ENCODE measurements at regions not wholly inside any gene's neighbourhood (a gene's known extent, or its start where the extent isn't known, plus 50 kb on each side); places are given as distances from the start of the nearest gene placed in this dataset.

DNA sequence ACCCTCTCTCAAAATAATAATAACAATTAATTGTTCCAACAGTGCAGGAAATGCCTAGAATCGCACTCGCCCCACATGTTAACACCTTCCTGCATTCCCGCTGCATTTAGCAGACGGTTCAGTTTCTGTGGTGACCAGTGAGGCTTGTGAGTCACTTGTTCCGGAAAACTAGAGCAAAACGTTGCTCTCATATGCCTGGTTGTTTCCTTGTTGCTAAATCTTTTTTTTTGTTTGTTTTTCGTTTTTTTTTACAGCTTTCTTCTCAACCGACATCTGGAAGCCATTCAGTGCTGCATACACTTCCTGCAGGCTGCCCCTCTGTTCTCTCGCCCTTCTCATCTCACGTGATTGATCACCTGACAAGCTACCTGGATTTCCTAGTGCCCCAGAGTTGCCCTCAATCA lies 56.9 kb upstream of the TMPRSS2 start:
- Mint-ChIP-seq H3K27ac (peak overlapping the region; percentile 27), H3K4me1 (ENCODE audit: unreplicated experiment) (peaks cover 11% of the 10 kb centered on the region)

DNA sequence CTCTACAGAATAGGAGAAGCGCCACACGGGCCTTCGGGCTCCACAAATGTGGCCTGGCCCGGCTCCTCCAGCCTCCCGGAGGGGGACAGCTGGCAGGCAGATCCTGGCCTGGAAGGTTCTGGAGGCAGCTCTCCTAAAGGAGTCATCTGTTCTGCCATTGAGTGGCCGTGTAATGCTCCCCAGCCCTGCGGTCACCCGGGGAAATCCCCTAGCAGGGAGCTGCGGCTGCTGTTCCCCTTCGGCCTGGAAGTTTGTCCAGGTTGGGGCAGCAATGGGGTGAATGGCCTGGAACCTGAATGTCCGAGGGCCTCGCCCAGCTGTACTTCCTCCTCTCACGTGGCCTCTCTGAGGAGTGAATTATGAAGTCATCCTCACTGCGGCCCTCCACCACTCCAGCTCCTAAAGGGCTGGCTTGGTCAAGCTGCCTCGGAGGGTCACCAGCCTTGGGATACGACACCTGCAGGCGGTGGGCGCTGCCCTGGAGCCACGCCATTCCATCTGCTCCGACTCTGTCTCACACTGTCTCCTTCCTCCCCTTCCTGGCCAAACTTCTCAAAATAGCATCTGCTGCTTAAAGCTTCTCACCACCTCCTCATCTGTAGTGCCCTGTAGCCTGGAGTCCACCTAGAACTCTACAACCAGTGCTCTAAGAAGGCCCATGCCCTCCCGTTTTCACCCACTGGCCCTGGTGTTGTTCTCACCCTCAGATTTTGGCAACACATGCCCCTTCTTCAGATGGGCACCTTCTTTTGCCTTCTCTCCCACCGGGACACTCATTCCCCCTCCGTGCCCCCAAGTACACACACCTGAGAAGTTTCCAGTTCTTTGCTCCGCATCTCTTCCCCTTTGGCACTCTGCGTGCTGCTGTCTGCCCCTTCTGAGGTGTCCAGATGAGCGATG lies 54.4 kb upstream of the TMPRSS2 start:
- Mint-ChIP-seq H3K4me3 (no peak overlapping the region), H3K36me3 (no peaks in the 10 kb centered on the region), H3K9me3 (no peaks in the 10 kb centered on the region), H3K27me3 (no peaks in the 10 kb centered on the region), H3K4me1 (ENCODE audit: unreplicated experiment) (peaks cover 23% of the 10 kb centered on the region), H3K27ac (no peak overlapping the region)
- DNase-seq (ENCODE audit: extremely low spot score, unreplicated experiment), result no peak
- TF ChIP-seq, protein P1, sequence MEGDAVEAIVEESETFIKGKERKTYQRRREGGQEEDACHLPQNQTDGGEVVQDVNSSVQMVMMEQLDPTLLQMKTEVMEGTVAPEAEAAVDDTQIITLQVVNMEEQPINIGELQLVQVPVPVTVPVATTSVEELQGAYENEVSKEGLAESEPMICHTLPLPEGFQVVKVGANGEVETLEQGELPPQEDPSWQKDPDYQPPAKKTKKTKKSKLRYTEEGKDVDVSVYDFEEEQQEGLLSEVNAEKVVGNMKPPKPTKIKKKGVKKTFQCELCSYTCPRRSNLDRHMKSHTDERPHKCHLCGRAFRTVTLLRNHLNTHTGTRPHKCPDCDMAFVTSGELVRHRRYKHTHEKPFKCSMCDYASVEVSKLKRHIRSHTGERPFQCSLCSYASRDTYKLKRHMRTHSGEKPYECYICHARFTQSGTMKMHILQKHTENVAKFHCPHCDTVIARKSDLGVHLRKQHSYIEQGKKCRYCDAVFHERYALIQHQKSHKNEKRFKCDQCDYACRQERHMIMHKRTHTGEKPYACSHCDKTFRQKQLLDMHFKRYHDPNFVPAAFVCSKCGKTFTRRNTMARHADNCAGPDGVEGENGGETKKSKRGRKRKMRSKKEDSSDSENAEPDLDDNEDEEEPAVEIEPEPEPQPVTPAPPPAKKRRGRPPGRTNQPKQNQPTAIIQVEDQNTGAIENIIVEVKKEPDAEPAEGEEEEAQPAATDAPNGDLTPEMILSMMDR (conservative IDR thresholded peaks at IDR 0.05), result no peak

More for the DNA sequence above, 56.9 kb upstream of the TMPRSS2 start:
- TF ChIP-seq, protein P1 (conservative IDR thresholded peaks at IDR 0.05), result no peak
- no peaks in the 10 kb centered on the region for H3K36me3 Mint-ChIP-seq
- no peaks in the 10 kb centered on the region for H3K27me3 Mint-ChIP-seq
- H3K9me3 Mint-ChIP-seq, result no peaks in the 10 kb centered on the region
- no peak for DNase-seq (ENCODE audit: extremely low spot score, unreplicated experiment)
- no peak overlapping the region for H3K4me3 Mint-ChIP-seq

DNA sequence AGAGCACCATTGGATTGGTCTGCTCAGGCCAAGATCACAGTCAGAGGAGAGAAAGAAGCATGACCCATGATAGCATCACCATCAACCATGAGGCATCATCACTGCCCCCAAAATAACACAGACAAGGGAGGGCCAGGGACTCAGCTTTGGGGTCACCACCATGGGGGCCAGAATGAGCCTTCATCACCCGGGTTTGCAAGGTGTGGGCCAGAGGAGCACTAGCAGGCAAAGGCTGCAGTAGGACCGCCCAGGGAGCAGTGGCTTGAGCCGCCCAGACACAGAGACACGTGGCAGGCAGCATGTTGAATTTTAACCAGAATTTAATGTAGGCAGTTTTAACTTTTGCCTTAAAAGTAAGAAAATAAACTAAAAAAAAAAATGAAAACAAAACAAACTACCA lies 53.7 kb upstream of the TMPRSS2 start:
- Mint-ChIP-seq H3K4me1 (ENCODE audit: unreplicated experiment) (peaks cover 23% of the 10 kb centered on the region), H3K27ac (no peak overlapping the region), H3K36me3 (no peaks in the 10 kb centered on the region), H3K4me3 (no peak overlapping the region), H3K27me3 (no peaks in the 10 kb centered on the region), H3K9me3 (no peaks in the 10 kb centered on the region)
- TF ChIP-seq, protein P1 (conservative IDR thresholded peaks at IDR 0.05), result no peak
- DNase-seq (ENCODE audit: extremely low spot score, unreplicated experiment), result no peak

- no peaks in the 10 kb centered on the region for H3K9me3 Mint-ChIP-seq
- no peak overlapping the region for H3K27ac Mint-ChIP-seq
- no peaks in the 10 kb centered on the region for H3K36me3 Mint-ChIP-seq
- no peak for DNase-seq (ENCODE audit: extremely low spot score, unreplicated experiment)
- H3K27me3 Mint-ChIP-seq, result no peaks in the 10 kb centered on the region
- no peak overlapping the region for H3K4me3 Mint-ChIP-seq
- TF ChIP-seq, protein P1 (conservative IDR thresholded peaks at IDR 0.05), result no peak
- H3K4me1 Mint-ChIP-seq (ENCODE audit: unreplicated experiment), result peaks cover 23% of the 10 kb centered on the region
Observed at GRCh38 chr21:41560661-41561158, 52.8 kb upstream of the TMPRSS2 start.

DNA sequence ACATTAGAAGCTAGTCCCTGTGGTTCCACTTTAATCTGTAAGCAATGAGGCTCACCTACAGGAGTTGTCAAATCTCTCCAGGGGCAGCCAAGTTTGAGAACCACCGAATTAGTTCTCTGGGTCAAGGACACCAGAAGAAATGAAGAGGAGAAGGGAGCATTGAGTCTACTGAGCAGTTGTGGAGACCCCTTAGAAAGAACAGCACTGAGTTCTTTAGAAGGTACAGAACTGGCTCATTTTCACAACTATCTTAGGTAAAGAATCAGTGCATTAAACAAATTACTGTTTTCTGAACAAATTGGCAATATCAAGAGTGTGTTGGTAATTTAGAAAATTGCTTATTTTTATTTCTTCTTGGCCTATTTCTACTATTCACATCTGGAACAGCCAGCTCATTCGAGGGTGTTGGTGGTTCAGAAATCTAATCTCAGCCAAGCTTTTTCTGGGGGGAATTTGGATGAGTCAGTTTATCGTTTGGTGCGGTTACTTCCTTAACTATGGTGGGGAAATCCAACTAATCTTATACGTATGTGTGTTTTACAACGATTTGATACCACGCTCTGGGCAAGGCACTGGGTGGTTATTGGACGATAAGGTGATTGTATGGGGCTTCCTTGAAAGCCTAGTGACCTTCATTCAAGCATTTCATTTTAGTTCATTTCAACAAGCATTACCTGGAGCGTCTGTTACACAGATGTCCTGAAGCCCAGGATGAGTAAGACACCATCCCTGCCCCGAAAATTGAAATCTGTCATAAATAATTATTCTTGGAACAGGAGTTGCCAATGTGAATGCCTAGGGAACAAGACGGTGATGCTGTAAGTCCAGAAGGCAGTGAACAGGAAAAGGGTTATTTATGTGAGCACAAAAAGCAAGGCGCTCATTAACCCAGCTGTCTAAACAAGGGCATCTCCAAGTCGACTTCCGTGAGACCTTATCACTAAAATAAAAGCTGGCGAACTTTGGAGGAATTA lies 52.0 kb upstream of the TMPRSS2 start:
- H3K9me3 Mint-ChIP-seq, result no peaks in the 10 kb centered on the region

More for the DNA sequence above, 52.0 kb upstream of the TMPRSS2 start:
- DNase-seq (ENCODE audit: extremely low spot score, unreplicated experiment), result no peak
- Mint-ChIP-seq H3K27ac (peak overlapping the region; percentile 22), H3K4me1 (ENCODE audit: unreplicated experiment) (peaks cover 21% of the 10 kb centered on the region), H3K36me3 (no peaks in the 10 kb centered on the region), H3K4me3 (no peak overlapping the region), H3K27me3 (no peaks in the 10 kb centered on the region)
- TF ChIP-seq, protein P1 (conservative IDR thresholded peaks at IDR 0.05), result no peak
